HG02870 (cell line): ENCODE measurements at regions not wholly inside any gene's neighbourhood (a gene's known extent, or its start where the extent isn't known, plus 50 kb on each side); places are given as distances from the start of the nearest gene placed in this dataset.

Source experiments
- ATAC-seq: cut with Tn5 transposase; IDR thresholded peaks from one replicate; pipeline ENCODE4 v1.9.1; 2021; ENCODE audit warnings: mild to moderate bottlenecking, moderate library complexity; ENCODE audit not compliant: unreplicated experiment

DNA sequence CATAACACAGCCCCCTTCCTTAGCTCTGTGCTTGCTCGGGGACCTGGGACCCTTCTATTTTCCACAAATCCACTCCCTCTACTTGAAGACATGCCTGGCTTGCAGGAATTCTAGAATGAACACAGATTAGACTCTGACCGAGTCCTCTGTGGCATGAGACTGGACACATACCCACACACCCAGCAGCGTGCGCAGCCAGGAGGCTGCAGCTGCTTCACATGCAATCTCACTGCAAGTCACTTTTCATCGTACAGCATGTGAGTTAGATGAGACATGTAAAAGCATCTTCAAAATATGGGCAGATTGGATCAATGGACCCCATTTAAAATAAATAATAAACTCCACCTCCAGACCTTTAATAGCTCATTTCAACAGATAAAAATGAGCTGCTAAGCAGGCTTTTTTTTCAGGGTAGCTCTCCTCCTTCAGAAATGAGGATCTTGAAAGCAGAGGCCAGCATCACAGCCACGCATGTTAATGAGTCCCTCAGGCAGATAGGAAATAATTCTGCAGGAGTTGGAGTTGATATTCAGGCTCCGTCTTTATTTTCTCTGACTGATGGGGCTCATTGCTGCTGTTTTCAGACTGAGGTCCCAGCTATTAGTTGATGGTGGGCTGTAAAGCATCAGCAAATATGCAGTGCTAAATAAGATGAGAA, 215.1 kb upstream of the GGTLC1 start:
- ATAC-seq = no peak

DNA sequence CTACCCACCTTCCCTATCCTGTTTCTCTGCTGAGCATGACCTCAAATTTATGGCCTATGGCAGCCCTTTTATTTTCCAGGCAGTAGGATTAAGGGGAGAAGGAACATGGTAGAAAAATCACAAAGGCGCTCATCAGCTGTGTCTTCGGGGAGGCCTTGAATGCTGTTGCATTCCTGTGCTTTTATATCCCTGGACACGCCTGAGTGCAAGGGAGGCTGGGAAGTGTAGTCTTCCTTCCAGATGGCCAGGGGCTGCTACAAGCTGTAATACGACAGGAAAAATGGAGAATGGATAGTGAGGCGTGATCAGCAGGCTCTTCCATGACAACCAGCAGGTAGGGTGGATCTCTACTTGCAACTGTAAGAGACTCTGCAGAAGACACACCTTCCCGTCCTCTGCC, 210.9 kb upstream of the GGTLC1 start:
- ATAC-seq = no peak

DNA sequence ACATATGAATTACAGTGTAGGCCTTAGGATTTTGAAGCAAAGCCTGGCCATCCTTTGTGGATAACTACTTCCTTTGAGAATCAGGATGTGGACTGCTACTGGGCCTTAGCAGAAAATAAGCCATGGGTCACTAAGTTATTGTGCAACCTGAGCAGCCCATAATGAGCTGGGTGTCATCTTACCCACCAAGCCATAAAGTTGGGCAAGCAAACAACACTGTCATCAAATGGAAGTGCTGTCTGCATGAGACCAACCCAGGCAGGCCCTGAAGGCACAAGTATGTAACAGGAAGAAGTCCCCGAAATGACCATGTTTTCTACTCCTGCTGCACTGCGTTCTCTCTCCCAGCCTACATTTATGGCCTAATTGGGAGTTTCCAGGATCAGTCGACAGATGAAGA, 205.6 kb upstream of the GGTLC1 start:
- no peak for ATAC-seq

DNA sequence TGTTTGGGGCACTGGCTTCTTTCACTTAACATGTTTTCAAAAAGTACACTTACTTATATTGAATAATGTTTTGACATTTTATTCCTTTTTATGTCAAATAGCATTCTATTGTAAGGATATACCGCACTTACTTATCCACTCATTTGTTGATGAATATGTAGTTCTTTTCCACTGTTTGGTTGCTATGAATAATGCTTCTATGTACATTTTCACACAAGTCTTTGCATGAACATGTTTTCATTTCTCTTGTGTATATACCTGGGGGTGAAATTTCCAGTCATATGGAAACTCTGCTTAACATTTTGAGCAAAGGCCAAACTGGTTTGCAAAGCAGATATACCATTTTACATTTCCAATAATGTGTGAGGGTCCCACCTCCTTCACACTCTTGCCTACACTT, 202.3 kb upstream of the GGTLC1 start:
- ATAC-seq = no peak

DNA sequence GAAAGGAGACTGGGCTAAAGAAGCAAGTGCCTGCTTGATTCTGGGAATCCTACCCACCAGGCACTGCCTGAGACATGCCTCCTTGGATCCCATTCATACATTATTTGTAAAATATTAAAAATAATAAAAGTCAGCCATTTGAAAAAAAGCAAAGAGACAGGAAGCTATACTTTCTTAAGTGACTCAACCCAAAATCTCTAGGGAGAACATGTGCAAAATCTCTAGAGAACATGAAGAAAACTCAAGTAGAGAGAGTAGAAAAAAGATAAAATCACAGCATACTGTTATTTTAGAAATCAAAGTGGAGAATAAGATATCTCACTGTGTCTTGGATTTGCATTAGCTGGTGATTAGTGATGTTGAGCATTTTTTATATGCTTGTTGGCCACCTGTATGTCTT, 197.2 kb upstream of the GGTLC1 start:
- no peak for ATAC-seq

DNA sequence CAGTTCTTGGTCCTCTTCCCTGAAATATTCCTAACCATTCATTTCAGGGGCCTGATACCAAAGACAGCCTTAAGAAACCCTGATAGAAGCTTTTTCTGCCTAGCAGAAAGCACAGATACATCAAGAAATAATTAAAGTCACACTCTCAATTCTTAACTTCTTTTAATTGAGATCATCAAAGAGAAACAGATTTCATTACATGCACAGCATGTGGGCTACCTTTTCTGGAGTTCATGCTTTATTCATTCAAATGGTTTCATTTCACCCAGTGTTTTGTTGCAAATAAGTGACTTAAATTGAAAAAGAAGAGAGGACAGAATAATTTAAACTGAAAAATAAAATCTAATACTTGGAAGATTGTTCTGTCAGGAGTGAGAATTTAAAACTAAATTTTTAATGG, 192.6 kb upstream of the GGTLC1 start:
- no peak for ATAC-seq

DNA sequence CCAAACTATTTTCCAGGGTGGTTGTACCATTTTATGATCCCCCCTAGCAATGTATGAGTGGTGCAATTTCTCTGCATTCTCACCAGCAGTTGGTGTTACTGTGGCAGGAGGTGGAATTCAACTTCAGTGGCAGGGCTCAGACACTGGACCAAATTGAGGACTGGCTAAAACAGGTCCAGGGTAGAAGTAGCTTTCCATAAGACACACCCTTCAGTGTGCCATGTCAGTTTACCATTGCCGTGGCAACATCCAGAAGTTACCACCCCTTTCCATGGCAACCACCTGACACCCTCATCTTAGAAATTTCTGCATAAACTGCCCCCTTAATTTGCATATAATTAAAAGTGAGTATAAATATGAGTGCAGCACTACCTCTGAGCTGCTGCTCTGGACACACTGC, 180.7 kb upstream of the GGTLC1 start:
- no peak for ATAC-seq

DNA sequence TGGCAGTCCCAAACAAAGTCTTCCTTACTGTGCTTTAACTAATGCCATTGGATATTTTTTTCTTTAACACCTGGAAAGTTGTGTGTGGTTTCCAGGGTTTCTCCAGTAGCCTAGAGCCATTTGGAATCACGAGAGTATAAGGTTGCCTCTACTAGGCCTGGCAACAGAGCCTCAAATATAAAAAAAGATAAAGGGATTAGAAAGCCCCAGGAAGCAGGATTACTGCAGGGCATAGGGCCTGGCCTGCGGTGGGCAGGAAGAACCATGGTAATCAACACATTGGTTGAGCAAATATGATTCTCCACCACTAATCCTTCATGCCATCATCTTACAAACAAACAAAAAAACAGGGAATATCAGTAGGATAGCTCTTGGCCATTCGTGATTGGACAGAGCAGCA, 177.8 kb upstream of the GGTLC1 start:
- ATAC-seq = no peak

DNA sequence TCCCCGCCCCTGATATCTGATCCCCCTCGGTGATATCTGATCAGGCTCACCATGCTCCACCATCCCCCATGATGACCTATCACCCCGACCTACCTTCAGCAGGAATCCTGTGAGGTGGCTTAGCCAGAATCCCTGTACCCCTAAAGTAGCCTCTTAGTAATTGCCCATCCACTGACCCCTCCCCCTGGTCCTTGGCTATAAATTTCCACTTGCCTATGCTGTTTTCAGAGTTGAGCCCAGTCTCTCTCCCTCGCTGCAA, 177.5 kb upstream of the GGTLC1 start:
- no peak for ATAC-seq

DNA sequence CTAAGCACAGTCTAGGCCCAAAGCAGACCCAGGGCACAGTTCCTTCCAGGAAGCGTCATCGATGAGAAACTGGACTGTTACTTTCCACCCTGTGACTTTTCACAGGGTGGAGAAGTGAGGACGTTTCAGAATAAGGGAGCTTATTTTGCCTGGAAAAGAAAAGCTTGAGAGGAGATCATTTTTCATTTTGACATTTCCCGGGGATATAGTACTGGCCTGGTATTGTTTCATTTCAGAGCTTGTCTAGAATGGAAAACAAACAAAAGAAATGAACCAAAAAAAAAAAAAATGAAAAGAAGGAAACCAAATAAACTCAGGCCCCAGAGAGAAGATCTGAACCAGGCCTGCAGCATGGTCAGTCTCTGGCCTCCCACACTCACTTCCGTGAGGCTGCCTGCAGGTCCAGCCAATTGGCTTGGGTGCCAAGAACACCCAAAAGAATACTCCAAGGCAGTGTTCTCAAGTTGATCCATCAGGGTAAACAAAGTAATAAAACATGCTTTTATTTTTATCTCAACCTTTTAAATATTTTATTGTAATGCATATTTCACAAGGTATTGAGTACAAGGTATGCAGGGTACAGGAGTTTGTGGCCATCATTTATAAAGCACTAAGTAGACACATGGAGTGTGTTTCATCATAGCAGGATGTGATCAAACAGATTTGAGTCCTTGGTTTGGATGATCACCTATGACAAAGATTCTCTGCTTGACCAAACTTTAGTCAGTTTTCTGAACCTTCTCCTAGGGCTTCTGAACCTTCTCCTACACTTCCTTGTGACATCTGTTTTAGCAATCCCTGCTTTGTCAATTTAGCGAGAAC, 176.9 kb upstream of the GGTLC1 start:
- no peak for ATAC-seq

DNA sequence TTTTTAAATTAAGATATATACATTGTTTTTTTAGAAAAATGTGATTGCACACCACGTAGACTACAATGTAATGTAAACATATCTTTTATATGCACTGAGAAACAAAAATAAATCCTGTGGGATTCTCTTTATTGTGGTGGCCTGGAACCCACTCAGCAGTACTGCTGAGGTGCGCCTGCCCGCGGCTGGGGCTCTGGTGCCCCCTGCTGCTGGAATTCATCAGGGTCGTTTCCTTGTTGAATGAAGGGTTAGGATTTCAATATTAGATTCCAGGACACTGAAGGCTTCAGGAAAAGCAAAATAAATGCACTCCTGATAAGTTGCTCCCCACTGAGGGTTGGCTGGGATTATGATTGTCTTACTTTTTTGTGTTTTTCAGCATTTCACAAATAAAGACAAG, 175.8 kb upstream of the GGTLC1 start:
- ATAC-seq = no peak

DNA sequence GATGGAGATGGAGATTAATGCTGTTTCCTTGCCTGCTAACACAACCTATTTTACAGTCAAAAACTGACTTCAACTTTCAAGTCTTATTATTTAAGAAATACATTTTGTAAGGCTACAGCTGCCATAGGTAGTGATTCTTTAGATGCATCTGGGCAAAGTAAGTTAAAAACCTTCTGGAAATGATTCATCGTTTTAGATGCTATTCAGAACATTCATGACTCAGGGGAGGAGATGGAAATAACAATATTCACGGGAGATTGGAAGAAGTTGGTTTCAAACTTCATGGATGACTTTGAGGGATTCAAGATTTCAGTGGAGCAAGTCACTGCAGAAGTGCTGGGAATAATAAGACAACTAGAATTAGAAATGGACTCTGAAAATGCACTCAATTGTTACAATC, 174.9 kb upstream of the GGTLC1 start:
- ATAC-seq = no peak

DNA sequence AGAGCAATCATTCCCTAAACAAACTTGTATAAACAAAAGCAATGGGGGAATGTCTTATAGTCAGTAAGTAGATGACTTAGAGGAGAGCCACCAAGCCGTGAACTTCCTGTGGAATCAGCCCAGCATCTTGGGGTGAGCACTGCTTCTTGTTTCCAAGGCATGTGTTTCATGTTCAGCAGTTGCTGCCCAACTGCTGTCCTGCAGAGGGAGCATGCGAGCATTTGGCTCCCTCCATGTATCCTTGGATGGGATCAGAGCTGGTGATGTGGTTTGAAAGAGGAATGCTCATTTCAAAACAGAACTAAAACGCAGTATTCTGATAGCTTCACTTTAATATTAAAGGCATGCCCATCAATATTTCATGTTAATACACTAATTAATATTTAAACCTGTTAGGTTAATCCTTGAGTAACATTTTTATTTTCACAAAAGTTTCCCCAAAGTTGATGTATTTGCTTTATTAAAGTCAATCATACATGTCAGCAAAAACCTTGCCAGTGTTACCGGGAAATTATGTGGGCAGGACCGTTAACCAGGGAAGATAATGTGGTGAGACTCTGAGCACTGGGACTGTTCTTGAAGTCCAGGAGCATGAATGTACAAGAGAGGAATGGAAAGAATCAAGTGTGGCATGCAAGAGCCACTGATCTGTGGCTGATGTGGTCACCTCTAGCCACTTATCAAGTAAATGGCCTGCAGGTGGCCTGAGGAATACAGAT, 172.1 kb upstream of the GGTLC1 start:
- ATAC-seq = no peak

DNA sequence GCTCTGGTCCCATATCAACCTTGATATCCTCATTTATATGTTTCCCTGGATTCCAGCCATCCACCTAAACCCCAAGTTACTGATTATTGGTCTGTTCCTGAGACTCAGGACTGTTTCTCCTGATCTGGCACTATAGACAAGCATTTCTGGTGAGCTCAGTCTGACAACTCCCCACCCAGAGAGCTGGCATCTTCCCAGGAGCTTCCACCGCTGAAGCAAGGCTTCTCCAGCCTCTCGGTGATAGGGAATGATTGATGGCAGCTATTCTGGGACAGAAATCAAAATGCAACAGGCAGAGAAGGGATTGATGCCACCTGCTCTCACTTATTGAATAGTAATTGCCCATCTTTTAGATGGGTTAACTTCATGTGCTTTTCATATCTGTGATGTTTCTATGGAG, 169.7 kb upstream of the GGTLC1 start:
- ATAC-seq = no peak

DNA sequence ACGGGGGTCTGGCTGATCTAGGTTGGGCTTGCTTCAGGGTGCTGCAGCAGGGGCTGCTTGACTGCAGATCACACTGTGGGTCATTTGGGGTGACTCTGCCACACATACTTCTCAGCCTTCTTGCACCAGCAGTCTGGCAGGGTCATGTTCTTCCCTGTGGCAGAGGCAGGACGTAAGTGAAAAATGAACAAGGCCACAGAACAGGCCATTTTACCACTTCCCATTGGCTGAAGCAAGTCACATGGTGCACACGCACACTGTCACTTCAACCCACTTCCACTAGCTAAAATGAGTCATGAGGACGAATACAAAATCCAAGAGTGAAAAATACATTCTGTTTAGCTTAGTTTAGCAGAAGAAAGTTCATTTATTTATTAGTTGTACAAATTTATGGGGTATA, 168.6 kb upstream of the GGTLC1 start:
- ATAC-seq = no peak

DNA sequence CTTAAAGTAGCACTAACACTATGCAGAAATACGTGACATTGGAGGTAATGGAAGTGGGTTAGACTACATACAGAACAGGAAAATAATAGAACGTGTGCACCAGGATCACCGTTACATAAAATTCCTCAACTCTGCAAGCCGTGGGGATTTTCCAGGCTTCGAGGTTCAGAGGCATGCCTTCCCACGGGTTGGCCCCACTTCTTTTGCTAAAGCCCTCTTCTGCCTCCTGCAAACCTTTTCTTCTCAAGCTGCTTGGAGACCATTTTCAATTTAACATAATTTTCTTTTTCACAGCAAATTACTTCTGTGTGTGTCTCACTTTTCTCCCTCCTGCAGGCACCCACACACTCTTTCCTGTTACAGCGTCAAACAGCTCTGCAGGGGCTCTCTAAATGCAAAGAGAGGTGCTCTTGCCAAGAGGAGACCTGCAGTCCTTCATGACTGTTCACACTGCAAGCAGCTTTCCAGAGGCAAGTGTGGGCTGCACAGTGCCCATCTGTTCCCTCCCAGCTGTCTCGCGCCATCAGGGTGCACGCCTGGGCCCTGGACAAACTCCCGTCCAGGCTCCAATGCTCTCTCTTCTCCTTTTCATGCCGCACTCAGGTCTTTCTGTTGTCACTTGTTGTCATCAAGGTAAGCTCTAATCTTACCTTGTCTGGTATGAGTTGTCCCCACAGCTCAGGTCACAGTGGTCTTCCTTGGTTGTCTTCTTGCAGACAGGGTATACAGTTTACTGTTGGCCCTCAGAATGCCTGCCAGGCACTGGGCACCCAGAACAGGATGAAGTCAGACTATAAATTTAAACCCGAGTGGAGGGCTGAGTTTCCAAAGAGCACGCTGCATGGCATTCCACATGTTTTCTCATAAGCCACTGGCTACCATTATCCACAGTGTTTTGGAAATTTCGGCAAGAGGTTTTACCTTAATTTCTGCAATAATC, 164.8 kb upstream of the GGTLC1 start:
- ATAC-seq = no peak

DNA sequence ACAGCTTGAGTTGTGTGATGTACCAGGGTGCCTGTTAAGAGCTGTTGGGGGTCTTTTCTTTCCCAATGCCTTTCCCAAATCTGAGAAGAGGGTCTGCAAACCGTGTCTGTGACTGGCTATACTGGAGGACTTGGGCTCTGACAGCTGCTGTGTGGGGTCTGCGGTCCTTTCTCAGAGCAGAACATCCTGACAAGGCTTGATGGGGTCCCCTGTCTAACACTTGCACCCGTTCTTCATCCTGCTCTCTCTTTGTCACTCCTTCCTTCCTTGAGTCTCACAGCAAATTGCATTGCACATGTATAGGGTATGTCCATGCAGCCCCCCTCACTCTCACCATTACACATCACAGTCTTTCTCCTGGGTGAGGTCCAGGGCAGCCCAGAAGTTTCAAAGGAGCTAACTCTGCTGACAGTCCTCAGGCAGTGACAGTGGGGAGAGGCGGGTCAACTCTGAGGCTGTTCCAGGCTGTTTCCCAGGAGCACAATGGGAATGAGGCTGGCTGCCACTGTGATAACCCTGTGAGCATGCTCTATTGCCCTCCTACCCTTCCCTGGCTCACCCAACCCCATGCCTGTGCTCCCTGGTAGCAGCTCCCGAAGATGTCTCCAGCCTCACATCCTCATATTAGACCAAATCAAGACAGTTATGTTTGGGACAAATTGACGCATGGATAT, 163.2 kb upstream of the GGTLC1 start:
- no peak for ATAC-seq

DNA sequence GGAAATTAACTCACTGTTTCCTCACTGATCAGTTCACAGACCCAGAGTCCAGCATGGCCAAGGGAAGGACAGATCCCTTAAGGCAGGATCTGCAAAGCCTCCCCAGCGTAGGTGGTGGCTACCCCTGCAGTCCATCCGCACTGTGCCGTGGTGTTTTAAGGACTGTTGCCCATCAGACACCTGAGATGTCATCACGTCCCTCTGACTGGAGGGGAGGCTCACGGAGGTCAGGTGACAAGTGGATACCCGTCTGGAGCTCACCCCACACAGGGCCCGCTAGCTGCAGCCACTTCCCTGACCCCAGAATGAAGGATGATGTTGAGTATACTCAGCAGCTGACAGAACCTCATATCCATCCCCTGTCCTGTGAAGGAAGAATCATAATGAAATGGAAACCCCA, 161.8 kb upstream of the GGTLC1 start:
- no peak for ATAC-seq

DNA sequence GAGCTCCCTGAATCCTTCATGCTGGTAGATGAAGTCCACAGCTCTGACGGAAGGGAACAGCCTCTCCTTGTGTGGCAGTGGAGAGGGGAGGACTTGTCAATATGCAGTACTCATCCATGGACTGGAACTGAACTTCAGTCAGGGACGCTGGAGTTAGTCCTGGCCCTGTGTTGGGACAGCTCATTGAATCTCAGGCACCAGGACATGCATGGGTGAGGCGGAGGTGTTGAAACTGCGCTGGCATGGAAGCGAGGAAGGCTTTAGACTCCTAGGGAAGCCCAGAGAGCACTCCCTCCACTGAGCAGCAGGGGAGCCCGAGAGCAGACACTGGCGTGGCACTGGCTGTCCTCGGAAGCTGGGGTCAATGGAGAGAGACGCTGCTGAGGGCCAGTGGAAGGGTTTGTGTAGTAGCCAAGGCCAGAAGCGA, 161.3 kb upstream of the GGTLC1 start:
- ATAC-seq = no peak

DNA sequence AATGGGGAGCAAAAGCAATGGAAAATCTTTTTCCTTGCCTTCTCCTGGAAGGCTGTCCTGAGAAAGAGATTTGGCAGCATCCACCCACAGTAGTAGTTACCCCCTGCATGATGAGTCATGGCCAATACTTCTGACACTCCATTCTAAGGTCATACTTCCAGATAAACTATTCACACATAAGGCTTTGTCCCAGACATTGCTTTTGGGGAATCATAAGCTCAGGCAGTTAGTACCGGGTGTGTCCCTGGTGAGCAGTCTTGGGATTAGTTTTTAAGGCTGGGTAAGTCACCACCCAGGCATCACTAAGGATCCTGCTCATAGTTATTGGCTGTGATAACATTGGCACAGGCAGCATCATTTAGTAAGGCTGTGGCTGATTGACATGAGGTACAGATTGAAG, 160.6 kb upstream of the GGTLC1 start:
- ATAC-seq = no peak

DNA sequence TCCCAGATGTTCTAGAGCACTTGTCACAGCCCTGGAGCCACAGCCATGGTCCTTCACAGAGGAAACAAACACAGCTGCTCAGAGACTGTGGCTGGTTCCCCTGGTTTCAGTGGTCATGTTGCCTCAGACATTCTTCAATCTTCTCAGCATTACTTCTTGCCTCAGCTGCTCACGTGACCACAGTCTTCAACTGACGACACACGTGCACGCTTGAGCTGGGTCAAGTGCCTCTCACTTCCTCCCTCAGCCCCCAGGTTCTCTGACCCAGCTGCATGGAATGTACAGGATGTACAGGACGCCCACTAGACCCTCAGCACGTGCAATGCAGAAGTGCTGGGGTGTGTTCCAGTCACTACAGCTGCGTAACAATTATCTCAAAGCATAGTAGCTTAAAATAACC, 159.8 kb upstream of the GGTLC1 start:
- no peak for ATAC-seq
